K562 (cell line): ENCODE measurements at regions not wholly inside any gene's neighbourhood (a gene's known extent, or its start where the extent isn't known, plus 50 kb on each side); places are given as distances from the start of the nearest gene placed in this dataset.

ENCODE experiments used
- ATAC-seq: fragments of 200-7000 bp; cut with Tn5 transposase; 3 replicates; pipeline ENCODE4 v1.9.1; 2020; ENCODE audit warnings: moderate library complexity
- BruUV-seq: library from RNA; stranded (reverse); fragments of 400-500 nt; replicated peaks from 2 replicates; lab custom pipeline; 2021; lab: Mats Ljungman, UMichigan
- CTCF ChIA-PET: fragments of 300-600 bp; formaldehyde crosslinking; extraction: SDS; loops from one replicate; lab custom pipeline; 2021; ENCODE audit warnings: low intra/inter-chr PET ratio; lab: Yijun Ruan, JAX
- POLR2A ChIA-PET: fragments of 300-600, 350-650 bp; sonication (Branson Sonifier 250); formaldehyde crosslinking; extraction: SDS; loops from one replicate; lab custom pipeline; 2021; ENCODE audit warnings: antibody characterized with exemption, inconsistent platforms; lab: Yijun Ruan, JAX
- DNase-seq, 4 experiments: peaks; one replicate each; pipeline versions ENCODE4 v3.0.0 to v3.0.0-alpha.2; 2011 to 2018; ENCODE audit warnings: low spot score in 3 of 4, mixed read lengths in 3 of 4; ENCODE audit errors: extremely low read depth in 1 of 4
- FAIRE-seq: peaks from 2 replicates; lab custom pipeline; 2011; peaks lifted over from hg19 to GRCh38; lab: Jason Lieb, UNC
- H2AFZ ChIP-seq: 2 replicates; pipeline ENCODE4 v1.6.0; 2011; ENCODE audit warnings: low read depth, low read length, control low read depth, inconsistent platforms
- H3K27ac ChIP-seq: fragments of 200-600 bp; 3 replicates; pipeline ENCODE4 v1.8.0; 2011; ENCODE audit warnings: low read depth, mild to moderate bottlenecking, control low read depth, inconsistent platforms, low read length, moderate library complexity, mixed read lengths; ENCODE audit errors: extremely low read depth
- H3K27me3 ChIP-seq, 2 experiments: fragments of 300-600 bp in 1 of 2; 2 replicates in 1 of 2; 3 replicates in 1 of 2; pipeline versions ENCODE4 v1.6.0 to v1.8.0; 2011; ENCODE audit warnings: inconsistent platforms in 2 of 2, low read length in 2 of 2, mild to moderate bottlenecking in 1 of 2, mixed read lengths in 1 of 2, moderate library complexity in 1 of 2; ENCODE audit not compliant: control insufficient read depth in 2 of 2, insufficient read depth in 2 of 2
- H3K36me3 ChIP-seq: fragments of 300-600 bp; 3 replicates; pipeline ENCODE4 v1.8.0; 2011; ENCODE audit warnings: mild to moderate bottlenecking, low read length, inconsistent platforms; ENCODE audit not compliant: control insufficient read depth, insufficient read depth
- H3K4me1 ChIP-seq, 2 experiments: fragments of 200-600 bp in 1 of 2; replicated peaks in 1 of 2; 2 replicates in 1 of 2; 3 replicates in 1 of 2; pipeline versions ENCODE4 v1.5.1 to v1.8.0; 2011; ENCODE audit warnings: inconsistent platforms in 2 of 2, low read length in 2 of 2, mild to moderate bottlenecking in 1 of 2, mixed read lengths in 1 of 2, moderate library complexity in 1 of 2; ENCODE audit not compliant: control insufficient read depth in 2 of 2, insufficient read depth in 2 of 2
- H3K4me2 ChIP-seq: 2 replicates; pipeline ENCODE4 v1.6.1; 2011; ENCODE audit warnings: low read length, control low read depth, inconsistent platforms, mixed read lengths; ENCODE audit not compliant: insufficient read depth
- H3K4me3 ChIP-seq: fragments of 200-600 bp; sonication (generic), shearing (Covaris generic); 2 replicates; pipeline ENCODE4 v1.5.1; 2016; ENCODE audit warnings: control low read depth, inconsistent platforms
- H3K79me2 ChIP-seq: fragments of 200-600 bp; 3 replicates; pipeline ENCODE4 v1.8.0; 2011; ENCODE audit warnings: low read length, inconsistent platforms; ENCODE audit not compliant: control insufficient read depth, insufficient read depth
- H3K9ac ChIP-seq, 2 experiments: 2 replicates each; pipeline versions ENCODE4 v1.6.0 to v1.6.1; 2011; ENCODE audit warnings: low read depth in 2 of 2, low read length in 2 of 2, control low read depth in 1 of 2, inconsistent platforms in 1 of 2, mild to moderate bottlenecking in 1 of 2, mixed read lengths in 1 of 2; ENCODE audit not compliant: insufficient read depth in 1 of 2
- H3K9me1 ChIP-seq: one replicate; pipeline ENCODE4 v1.6.0; 2011; ENCODE audit warnings: inconsistent platforms, mild to moderate bottlenecking, low read length, moderate library complexity; ENCODE audit not compliant: control insufficient read depth, insufficient read depth
- H3K9me3 ChIP-seq: replicated peaks from 2 replicates; pipeline ENCODE4 v1.5.1; 2011; ENCODE audit warnings: low read depth, low read length, inconsistent platforms; ENCODE audit not compliant: control insufficient read depth, insufficient read depth
- H4K20me1 ChIP-seq: replicated peaks from 2 replicates; pipeline ENCODE4 v1.6.1; 2011; ENCODE audit warnings: low read length, inconsistent platforms, mixed read lengths; ENCODE audit not compliant: control insufficient read depth, insufficient read depth
- MCM7 ChIP-seq, 2 experiments: fragments of 450-650 bp; IDR thresholded peaks; 2 replicates each; pipeline ENCODE4 v1.6.1; 2016 to 2018
- PTTG1 ChIP-seq: fragments of 450-650 bp; IDR thresholded peaks from 2 replicates; pipeline ENCODE4 v1.6.1; 2016; ENCODE audit warnings: low read depth, mild to moderate bottlenecking, missing genetic modification characterization, missing compliant biosample characterization
- SOX6 ChIP-seq: fragments of 450-650 bp; IDR thresholded peaks from 2 replicates; pipeline ENCODE4 v1.6.1; 2014; ENCODE audit warnings: mild to moderate bottlenecking
- ZBTB33 ChIP-seq: sonication (generic); formaldehyde crosslinking; IDR thresholded peaks from 2 replicates; pipeline ENCODE4 v1.8.1; 2023; ENCODE audit warnings: mild to moderate bottlenecking, missing genetic modification reagents
- ZNF263 ChIP-seq: sonication (generic); formaldehyde crosslinking; IDR thresholded peaks from 2 replicates; pipeline ENCODE4 v1.8.0; 2022; ENCODE audit warnings: mild to moderate bottlenecking, missing genetic modification reagents, borderline replicate concordance
- ZNF717 ChIP-seq: fragments of 250-450 bp; sonication (Bioruptor Pico); IDR thresholded peaks from 2 replicates; pipeline ENCODE4 v1.5.0; 2021
- WGBS: fragments of 100-300 bp; shearing (Covaris generic); methylation state at CpG from one replicate; pipeline ENCODE4 v1.1.6; 2016; ENCODE audit warnings: low coverage, mixed read lengths; ENCODE audit not compliant: insufficient coverage; ENCODE audit errors: missing lambda C conversion rate; 5-methylcytosine and 5-hydroxymethylcytosine counted together
- in situ Hi-C: fragments of 300-500 bp; cut with MboI; formaldehyde crosslinking; loops from 4 replicates; pipeline ENCODE4 v1.15.0; 2018; ENCODE audit warnings: inconsistent platforms, mixed read lengths
- intact Hi-C: fragments of 100-400 bp; cut with micrococcal nuclease; formaldehyde crosslinking; loops from 2 replicates; pipeline ENCODE4 v1.14.2; 2022

GRCh38 chr3:197350446-197350845 is 52.0 kb upstream of the DLG1 start (continued):
- 0 out of 2 replicates have a peak, but pooled peaks have one; percentile 25 for TF ChIP-seq ZBTB33 (CRISPR knock-in tag)

- in situ Hi-C loops, result no loop called here
- CTCF ChIA-PET, result no interaction called here
- no peak for FAIRE-seq
Measured at GRCh38 chr3:197349368-197349767, 51.0 kb upstream of the DLG1 start.

More at GRCh38 chr3:197349368-197349767, 51.0 kb upstream of the DLG1 start:
- Histone ChIP-seq H3K4me1 (peaks cover 11 to 12% of the 10 kb centered on the region in 2 experiments; a peak in 4 of 5 replicates), H3K4me2 (no peak overlapping the region), H3K9me1 (no peaks in the 10 kb centered on the region), H3K27ac (no peak overlapping the region), H4K20me1 (no peaks in the 10 kb centered on the region), H3K79me2 (no peaks in the 10 kb centered on the region), H3K36me3 (no peaks in the 10 kb centered on the region), H3K9ac (no peak overlapping the region), H3K9me3 (no peaks in the 10 kb centered on the region), H3K27me3 (peaks cover 0 to 2% of the 10 kb centered on the region in 2 experiments; a peak in 1 of 5 replicates), H3K4me3 (no peak overlapping the region), H2AFZ (no peak overlapping the region)
- BruUV-seq, result no TSS peak
- POLR2A ChIA-PET, result interaction anchor here (0.7 kb wide), 1 partner anchor 25 kb away, joined by 3 read pairs; no protein-coding TSS in a partner anchor
- no peak for ATAC-seq
- intact Hi-C loops, result no loop called here
- DNase-seq, result no peak
- TF ChIP-seq ZNF717, result no peak
- no peak for TF ChIP-seq ZNF263 (CRISPR knock-in tag)
- no peak for TF ChIP-seq PTTG1 (tag)
- TF ChIP-seq MCM7 (IDR thresholded peaks at IDR 0.05), result no peak
- TF ChIP-seq SOX6, result no peak
- WGBS, result 43% methylated on average over 7 of the region's 8 CpGs
